ENCODE measurements at regions not wholly inside any gene's neighbourhood (a gene's known extent, or its start where the extent isn't known, plus 50 kb on each side); places are given as distances from the start of the nearest gene placed in this dataset.

DNA sequence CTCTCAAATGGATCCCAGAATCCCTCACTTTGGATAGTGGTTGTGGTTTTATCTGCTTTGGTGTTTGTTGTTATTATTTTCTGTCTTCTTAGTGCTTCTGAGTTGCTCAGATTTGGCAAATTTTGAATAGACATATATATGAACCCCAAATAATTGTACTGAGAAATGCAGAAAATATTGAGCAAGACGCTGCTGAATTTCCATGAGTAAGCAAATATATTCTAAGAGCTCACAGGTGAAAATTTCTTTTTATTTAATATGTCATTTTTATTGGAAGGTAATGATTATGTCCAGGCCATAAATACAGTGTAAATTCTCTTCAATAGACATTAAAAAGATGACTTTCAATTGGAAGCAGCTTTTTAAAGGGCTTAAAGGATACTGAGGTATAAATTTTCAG is 152.1 kb downstream of the FAT3 start:
- TF ChIP-seq, protein P1, sequence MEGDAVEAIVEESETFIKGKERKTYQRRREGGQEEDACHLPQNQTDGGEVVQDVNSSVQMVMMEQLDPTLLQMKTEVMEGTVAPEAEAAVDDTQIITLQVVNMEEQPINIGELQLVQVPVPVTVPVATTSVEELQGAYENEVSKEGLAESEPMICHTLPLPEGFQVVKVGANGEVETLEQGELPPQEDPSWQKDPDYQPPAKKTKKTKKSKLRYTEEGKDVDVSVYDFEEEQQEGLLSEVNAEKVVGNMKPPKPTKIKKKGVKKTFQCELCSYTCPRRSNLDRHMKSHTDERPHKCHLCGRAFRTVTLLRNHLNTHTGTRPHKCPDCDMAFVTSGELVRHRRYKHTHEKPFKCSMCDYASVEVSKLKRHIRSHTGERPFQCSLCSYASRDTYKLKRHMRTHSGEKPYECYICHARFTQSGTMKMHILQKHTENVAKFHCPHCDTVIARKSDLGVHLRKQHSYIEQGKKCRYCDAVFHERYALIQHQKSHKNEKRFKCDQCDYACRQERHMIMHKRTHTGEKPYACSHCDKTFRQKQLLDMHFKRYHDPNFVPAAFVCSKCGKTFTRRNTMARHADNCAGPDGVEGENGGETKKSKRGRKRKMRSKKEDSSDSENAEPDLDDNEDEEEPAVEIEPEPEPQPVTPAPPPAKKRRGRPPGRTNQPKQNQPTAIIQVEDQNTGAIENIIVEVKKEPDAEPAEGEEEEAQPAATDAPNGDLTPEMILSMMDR (IDR thresholded peaks at IDR 0.05) = no peak
- TF ChIP-seq EZH2phosphoT487 (IDR thresholded peaks at IDR 0.05) (no peak), EZH2 (IDR thresholded peaks at IDR 0.05) (no peak)
